GM10266 (cell line): ENCODE measurements at regions not wholly inside any gene's neighbourhood (a gene's known extent, or its start where the extent isn't known, plus 50 kb on each side); places are given as distances from the start of the nearest gene placed in this dataset.

Experiments used
- DNase-seq: peaks from one replicate; pipeline ENCODE4 v3.0.0; 2012; ENCODE audit errors: extremely low spot score
- TF ChIP-seq, protein P1 (sequence below): IDR thresholded peaks from 2 replicates; pipeline ENCODE4 v1.5.1; 2012; ENCODE audit warnings: mild to moderate bottlenecking, low read depth; ENCODE audit not compliant: control insufficient read depth, insufficient read depth; ENCODE audit errors: missing control alignments

DNA sequence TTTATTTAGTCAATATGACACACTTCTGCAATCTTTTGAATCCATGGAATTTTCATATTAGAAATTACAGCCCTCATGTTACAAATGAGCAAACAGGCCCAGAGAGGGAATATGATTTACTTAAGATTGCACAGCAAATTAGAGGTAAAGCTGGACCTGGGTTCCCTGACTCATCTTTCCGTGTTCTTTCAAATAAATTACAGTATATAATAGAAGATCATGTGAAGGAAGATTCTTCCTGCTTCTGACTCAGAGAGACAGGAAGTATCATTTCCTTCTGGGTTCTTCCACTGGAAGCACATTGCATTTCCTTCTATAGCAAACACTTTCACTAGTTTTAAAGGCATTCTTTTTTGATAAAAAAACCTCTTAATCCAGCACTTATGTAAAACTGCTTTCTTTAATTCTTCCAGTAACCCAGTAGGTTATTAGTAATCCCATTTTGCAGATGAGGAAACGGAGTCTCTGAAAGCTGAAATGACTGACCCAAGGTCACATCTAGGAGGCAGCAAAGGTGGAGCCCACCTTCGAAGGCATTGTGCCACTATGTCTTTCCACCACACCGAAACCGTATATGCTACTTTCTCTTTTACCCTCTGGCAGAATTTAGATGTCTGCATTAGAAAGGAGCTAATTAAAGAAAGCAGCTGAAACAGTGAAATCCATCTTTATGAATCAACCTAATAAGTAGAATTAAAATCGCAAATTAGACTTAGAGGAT, 566.7 kb upstream of the KLF4 start:
- TF ChIP-seq, protein P1, sequence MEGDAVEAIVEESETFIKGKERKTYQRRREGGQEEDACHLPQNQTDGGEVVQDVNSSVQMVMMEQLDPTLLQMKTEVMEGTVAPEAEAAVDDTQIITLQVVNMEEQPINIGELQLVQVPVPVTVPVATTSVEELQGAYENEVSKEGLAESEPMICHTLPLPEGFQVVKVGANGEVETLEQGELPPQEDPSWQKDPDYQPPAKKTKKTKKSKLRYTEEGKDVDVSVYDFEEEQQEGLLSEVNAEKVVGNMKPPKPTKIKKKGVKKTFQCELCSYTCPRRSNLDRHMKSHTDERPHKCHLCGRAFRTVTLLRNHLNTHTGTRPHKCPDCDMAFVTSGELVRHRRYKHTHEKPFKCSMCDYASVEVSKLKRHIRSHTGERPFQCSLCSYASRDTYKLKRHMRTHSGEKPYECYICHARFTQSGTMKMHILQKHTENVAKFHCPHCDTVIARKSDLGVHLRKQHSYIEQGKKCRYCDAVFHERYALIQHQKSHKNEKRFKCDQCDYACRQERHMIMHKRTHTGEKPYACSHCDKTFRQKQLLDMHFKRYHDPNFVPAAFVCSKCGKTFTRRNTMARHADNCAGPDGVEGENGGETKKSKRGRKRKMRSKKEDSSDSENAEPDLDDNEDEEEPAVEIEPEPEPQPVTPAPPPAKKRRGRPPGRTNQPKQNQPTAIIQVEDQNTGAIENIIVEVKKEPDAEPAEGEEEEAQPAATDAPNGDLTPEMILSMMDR = no peak
- DNase-seq = no peak

DNA sequence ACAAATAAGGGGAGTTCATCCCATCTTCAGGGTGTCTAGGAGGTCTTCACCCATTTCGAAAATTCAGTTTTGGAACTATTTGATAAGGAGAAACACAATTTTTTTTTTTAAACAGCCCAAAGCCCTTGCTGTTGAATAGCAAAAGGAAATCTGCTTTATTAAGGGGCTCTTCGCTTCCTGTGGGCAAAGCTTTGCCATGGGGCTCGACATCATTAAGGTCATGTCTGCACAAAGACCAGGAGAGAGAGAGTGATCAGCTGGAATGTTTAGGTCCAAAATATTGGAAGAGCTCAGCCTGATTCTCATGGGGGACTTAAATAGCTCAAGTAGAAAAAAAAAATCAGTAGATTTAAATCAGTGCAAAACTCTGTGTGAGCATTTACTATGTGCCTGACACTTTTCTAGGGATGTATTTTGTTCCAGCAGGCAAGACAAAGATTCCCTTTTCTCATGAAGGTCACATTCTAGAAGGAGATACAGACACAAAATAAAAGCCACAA, 564.6 kb upstream of the KLF4 start:
- DNase-seq = no peak
- TF ChIP-seq, protein P1 = no peak

DNA sequence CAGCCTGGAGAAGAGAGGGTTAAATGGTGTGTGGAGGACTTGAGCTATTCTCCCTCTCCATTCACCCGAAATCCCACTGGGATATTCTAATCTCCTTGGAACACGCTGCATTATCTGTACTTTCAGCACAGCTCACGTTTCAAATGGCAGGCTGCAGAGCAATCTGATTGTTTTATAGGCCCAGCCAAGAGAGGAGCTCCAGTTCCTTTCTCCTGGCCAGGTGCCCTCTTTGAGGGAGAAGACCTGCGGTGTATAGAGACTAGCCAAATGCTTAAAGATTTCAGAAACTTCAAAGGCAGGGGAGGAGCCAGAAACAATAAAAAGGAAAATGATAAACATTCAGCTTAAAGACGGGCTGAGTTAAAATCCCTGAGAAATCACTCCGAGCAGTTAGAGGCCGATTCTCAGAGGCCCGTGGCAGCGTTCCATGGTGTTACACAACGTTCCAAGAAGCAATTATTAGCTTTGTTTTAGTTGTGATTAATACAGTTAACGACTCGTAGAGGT, 564.0 kb upstream of the KLF4 start:
- TF ChIP-seq, protein P1 = no peak
- DNase-seq = no peak

DNA sequence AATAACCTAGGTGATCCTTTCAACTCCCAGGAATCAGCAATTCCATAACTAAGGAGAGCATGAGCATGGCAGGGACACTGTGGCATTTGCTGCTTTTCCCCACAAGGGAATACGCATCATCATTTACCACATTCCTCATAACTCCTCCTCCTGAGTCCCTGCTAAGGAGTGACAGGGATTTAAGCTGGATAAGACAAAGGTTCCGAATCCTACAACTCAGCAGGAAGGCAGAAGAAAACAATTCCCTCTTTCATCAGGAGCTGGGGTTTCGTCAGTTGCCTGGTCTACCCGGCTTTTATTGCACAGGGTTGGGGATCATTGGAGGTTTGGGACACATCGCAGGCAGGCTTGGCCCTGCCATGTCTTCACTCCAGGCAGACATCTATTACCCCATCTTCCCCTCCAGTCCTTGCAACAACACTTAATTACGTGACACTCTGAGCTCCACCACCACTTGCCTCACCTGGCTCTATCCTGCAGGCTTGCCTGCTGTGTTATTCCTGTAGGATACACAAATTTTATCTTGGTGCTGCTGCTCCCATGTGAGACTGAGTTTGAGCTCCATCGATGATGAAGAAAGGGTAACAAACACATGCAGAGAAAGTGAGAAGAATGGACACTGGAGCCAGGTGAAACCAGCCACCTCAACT, 563.0 kb upstream of the KLF4 start:
- no peak for DNase-seq

DNA sequence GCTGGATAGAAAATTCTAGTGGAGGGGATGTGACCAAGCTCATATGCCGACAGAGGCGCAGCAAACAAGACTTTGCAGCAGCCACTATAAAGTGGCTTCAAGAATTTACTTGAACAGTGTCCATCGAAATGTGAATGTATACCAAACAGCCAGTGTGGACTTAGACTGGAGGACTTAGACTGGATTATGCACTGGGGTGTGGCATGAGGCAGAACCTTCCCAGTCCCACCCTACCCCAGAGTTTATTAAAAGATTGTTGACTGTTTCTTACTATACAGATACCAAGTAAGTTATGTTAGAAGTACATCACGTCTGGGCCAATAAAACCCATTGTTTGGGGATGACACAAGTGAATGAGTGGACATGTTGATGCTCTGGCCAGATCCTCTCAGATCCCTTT, 561.3 kb upstream of the KLF4 start:
- TF ChIP-seq, protein P1 = no peak
- no peak for DNase-seq

More for the DNA sequence above, 563.0 kb upstream of the KLF4 start:
- TF ChIP-seq, protein P1 = no peak

DNA sequence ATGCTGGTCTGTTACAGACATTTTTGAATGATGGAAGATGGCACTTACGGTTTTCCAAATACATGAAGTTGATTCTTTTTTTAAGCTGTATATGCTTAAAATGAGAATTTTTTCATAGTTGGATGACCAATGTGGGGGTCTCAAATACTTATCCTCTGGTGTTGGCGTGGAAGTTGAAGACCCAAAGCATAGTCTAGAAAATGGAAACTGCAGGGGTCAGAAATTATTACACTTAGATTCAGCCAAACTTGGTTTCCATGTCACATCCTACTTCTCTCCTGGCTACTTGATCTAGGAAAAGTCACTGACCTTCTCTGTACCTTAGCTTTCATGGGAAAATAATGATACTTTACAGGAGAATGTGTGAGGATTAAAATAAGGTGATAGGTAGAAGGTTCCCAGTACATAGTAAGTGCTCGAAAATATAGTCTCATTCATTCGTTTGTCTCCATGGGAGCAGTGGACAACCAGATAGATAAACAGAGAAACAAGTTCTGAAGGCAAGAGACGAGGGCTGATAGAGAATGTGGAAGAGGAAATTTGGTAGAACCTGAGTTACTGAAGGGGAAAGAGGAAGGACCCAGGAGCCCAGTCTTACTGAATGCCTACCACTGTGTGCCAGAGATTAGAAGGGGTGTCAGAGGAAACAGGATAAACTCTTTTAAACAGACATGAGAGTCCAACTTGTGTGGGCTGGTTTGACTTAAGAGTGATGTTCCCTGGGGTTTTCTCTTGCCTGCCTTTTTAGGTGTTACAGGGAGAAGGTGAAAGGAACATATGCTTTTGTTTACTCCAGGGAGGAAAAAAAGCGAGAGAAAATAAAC, 560.3 kb upstream of the KLF4 start:
- TF ChIP-seq, protein P1 = no peak

More for the DNA sequence above, 560.3 kb upstream of the KLF4 start:
- DNase-seq = no peak
